Natural killer cell (primary cell): ENCODE measurements at regions not wholly inside any gene's neighbourhood (a gene's known extent, or its start where the extent isn't known, plus 50 kb on each side); places are given as distances from the start of the nearest gene placed in this dataset.

ENCODE experiments used
- ATAC-seq, 3 donors: fragments of 150-1000 bp in 2 of 3; fragments of 200-7000 bp in 1 of 3; cut with Tn5 transposase; 1 replicate in 1 of 3; 2 replicates in 2 of 3; pipeline ENCODE4 v1.10.0; 2021; ENCODE audit warnings: mild to moderate bottlenecking in 2 of 3, moderate library complexity in 2 of 3
- DNase-seq, 2 donors: peaks; one replicate each; pipeline versions ENCODE4 v3.0.0 to v3.0.0-alpha.2; 2013 to 2021; ENCODE audit warnings: mixed read lengths in 1 of 2
- H3K27ac ChIP-seq: one replicate; pipeline ENCODE4 v1.5.1; 2013; ENCODE audit warnings: mild to moderate bottlenecking, low read length
- H3K27me3 ChIP-seq: one replicate; pipeline ENCODE4 v1.6.1; 2013; ENCODE audit warnings: low read length; ENCODE audit not compliant: control insufficient read depth, insufficient read depth
- H3K36me3 ChIP-seq: one replicate; pipeline ENCODE4 v1.6.1; 2013; ENCODE audit warnings: low read length; ENCODE audit not compliant: control insufficient read depth, insufficient read depth
- H3K4me1 ChIP-seq: one replicate; pipeline ENCODE4 v1.6.1; 2013; ENCODE audit warnings: low read length; ENCODE audit not compliant: control insufficient read depth, insufficient read depth
- H3K4me3 ChIP-seq: one replicate; pipeline ENCODE4 v1.5.1; 2013; ENCODE audit warnings: low read length
- H3K9me3 ChIP-seq: one replicate; pipeline ENCODE4 v1.6.1; 2013; ENCODE audit warnings: low read length; ENCODE audit not compliant: control insufficient read depth, insufficient read depth
- H3K27ac Mint-ChIP-seq, 2 donors: one replicate each; pipeline ENCODE4 v1.8.0; 2022; ENCODE audit warnings: mild to moderate bottlenecking in 2 of 2, mixed read lengths in 2 of 2, moderate library complexity in 1 of 2
- H3K27me3 Mint-ChIP-seq, 2 donors: one replicate each; pipeline ENCODE4 v1.8.0; 2022; ENCODE audit warnings: low read depth in 2 of 2, mixed read lengths in 2 of 2
- H3K36me3 Mint-ChIP-seq: one replicate; pipeline ENCODE4 v1.8.0; 2022; ENCODE audit warnings: mixed read lengths
- H3K4me1 Mint-ChIP-seq, 2 donors: one replicate each; pipeline ENCODE4 v1.8.0; 2022; ENCODE audit warnings: mixed read lengths in 2 of 2
- H3K4me3 Mint-ChIP-seq: one replicate; pipeline ENCODE4 v1.8.0; 2022; ENCODE audit warnings: mild to moderate bottlenecking, moderate library complexity, mixed read lengths
- H3K9me3 Mint-ChIP-seq, 2 donors: one replicate each; pipeline ENCODE4 v1.8.0; 2022; ENCODE audit warnings: mixed read lengths in 2 of 2
- CTCF ChIP-seq: fragments of 200-600 bp; IDR thresholded peaks from one replicate; pipeline ENCODE4 v1.8.0; 2022; ENCODE audit warnings: antibody characterized with exemption
- WGBS: methylation state at CpG from one replicate; pipeline ENCODE4 v1.1.7; 2013; ENCODE audit warnings: missing lambda C conversion rate; ENCODE audit not compliant: insufficient coverage; 5-methylcytosine and 5-hydroxymethylcytosine counted together
- intact Hi-C: fragments of 100-400 bp; cut with micrococcal nuclease; formaldehyde crosslinking; loops from one replicate; pipeline ENCODE4 v1.14.2; 2022

GRCh38 chr1:8239306-8240023 lies 78.4 kb upstream of the SLC45A1 start:
- peaks cover 0 to 7% of the 10 kb centered on the region in 2 donors for H3K27me3 Mint-ChIP-seq

GRCh38 chr1:8239039-8239305 lies 78.9 kb upstream of the SLC45A1 start:
- TF ChIP-seq CTCF = no peak
- H3K27me3 Mint-ChIP-seq = peaks cover 0 to 7% of the 10 kb centered on the region in 2 donors
- Histone ChIP-seq H3K4me1 (peaks cover 3% of the 10 kb centered on the region), H3K36me3 (no peaks in the 10 kb centered on the region), H3K4me3 (no peak overlapping the region), H3K27ac (no peak overlapping the region), H3K9me3 (no peaks in the 10 kb centered on the region), H3K27me3 (no peaks in the 10 kb centered on the region)
- no peak for DNase-seq
- no peak overlapping the region for H3K27ac Mint-ChIP-seq
- H3K9me3 Mint-ChIP-seq = no peaks in the 10 kb centered on the region
- WGBS = 96% methylated on average over 5 of the region's 5 CpGs
- H3K4me1 Mint-ChIP-seq = peaks cover 0 to 7% of the 10 kb centered on the region in 2 donors
- no peak for ATAC-seq
- no peaks in the 10 kb centered on the region for H3K36me3 Mint-ChIP-seq
- H3K4me3 Mint-ChIP-seq = no peak overlapping the region
- intact Hi-C loops = loop anchor here (5.0 kb wide), 1 partner anchor 207 kb away; no protein-coding TSS in a partner anchor

More at GRCh38 chr1:8239306-8240023, 78.4 kb upstream of the SLC45A1 start:
- H3K9me3 Mint-ChIP-seq = no peaks in the 10 kb centered on the region
- no peak overlapping the region for H3K27ac Mint-ChIP-seq
- Histone ChIP-seq H3K27ac (no peak overlapping the region), H3K9me3 (no peaks in the 10 kb centered on the region), H3K27me3 (no peaks in the 10 kb centered on the region), H3K36me3 (no peaks in the 10 kb centered on the region), H3K4me3 (no peak overlapping the region), H3K4me1 (peaks cover 3% of the 10 kb centered on the region)
- intact Hi-C loops = loop anchor here (5.0 kb wide), 1 partner anchor 207 kb away; no protein-coding TSS in a partner anchor
- no peak overlapping the region for H3K4me3 Mint-ChIP-seq
- peaks cover 0 to 7% of the 10 kb centered on the region in 2 donors for H3K4me1 Mint-ChIP-seq
- 95% methylated on average over 14 of the region's 14 CpGs for WGBS
- no peaks in the 10 kb centered on the region for H3K36me3 Mint-ChIP-seq
- ATAC-seq = no peak
- no peak for DNase-seq
- no peak for TF ChIP-seq CTCF

- H3K9me3 Mint-ChIP-seq = no peaks in the 10 kb centered on the region
- H3K27me3 Mint-ChIP-seq = peaks cover 0 to 7% of the 10 kb centered on the region in 2 donors
- Histone ChIP-seq H3K4me3 (no peak overlapping the region), H3K4me1 (peaks cover 3% of the 10 kb centered on the region), H3K9me3 (no peaks in the 10 kb centered on the region), H3K27ac (no peak overlapping the region), H3K36me3 (no peaks in the 10 kb centered on the region), H3K27me3 (no peaks in the 10 kb centered on the region)
- H3K4me3 Mint-ChIP-seq = no peak overlapping the region
- whole genome bisulfite sequencing = 82% methylated on average over 18 of the region's 20 CpGs
- H3K4me1 Mint-ChIP-seq = peaks cover 0 to 7% of the 10 kb centered on the region in 2 donors
- no peak for TF ChIP-seq CTCF
- DNase-seq (no peak), ATAC-seq (no peak)
- H3K27ac Mint-ChIP-seq = no peak overlapping the region
- intact Hi-C loops = loop anchor here (5.0 kb wide), 1 partner anchor 206 kb away; no protein-coding TSS in a partner anchor
- no peaks in the 10 kb centered on the region for H3K36me3 Mint-ChIP-seq
Measured at GRCh38 chr1:8238141-8239038, 79.5 kb upstream of the SLC45A1 start.
